NOMO-1 treated with DMSO at 0.1 percent for 48 hours (cell line): ENCODE measurements at regions not wholly inside any gene's neighbourhood (a gene's known extent, or its start where the extent isn't known, plus 50 kb on each side); places are given as distances from the start of the nearest gene placed in this dataset.
"Not testable (repeated sequence)": the region's sequence is repeated elsewhere in the genome, so short reads cannot be mapped to it uniquely, and the experiment has no call there.

Experiments used
- DNase-seq: peaks from one replicate; lab custom pipeline; 2025; ENCODE audit not compliant: unreplicated experiment; lab: John Stamatoyannopoulos, UW

DNA sequence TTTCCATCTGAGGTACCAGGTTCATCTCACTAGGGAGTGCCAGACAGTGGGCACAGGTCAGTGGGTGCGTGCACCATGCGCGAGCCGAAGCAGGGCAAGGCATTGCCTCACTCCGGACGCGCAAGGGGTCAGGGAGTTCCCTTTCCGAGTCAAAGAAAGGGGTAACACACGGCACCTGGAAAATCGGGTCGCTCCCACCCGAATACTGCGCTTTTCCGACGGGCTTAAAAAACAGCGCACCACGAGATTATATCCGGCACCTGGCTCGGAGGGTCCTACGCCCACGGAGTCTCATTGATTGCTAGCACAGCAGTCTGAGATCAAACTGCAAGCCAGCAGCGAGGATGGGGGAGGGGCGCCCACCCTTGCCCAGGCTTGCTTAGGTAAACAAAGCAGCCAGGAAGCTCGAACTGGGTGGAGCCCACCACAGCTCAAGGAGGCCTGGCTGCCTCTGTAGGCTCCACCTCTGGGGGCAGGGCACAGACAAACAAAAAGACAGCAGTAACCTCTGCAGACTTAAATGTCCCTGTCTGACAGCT is 242.5 kb downstream of the CYLC2 start:
- DNase-seq = not testable (repeated sequence)

DNA sequence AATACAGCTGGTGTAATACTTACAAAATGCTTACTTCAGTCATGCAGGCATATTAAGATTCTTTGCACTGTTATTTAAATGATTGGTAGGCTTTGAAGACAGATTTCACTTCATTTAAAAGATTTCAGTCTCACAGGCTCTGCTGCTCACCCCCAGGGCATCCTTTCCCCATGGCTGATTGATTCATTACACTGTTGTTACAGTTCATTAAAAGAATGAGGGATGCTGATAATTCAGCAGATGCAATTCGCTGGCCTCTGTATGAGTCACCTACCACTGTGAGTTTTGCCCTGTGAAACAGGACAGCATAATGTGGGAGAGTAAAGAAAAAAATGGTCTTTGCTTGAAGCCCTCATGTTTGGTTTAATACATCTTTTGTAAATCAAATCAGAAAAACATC is 246.9 kb downstream of the CYLC2 start:
- DNase-seq = no peak

- no peak for DNase-seq
Observed at GRCh38 chr9:103242486-103242885, 247.4 kb downstream of the CYLC2 start.

DNA sequence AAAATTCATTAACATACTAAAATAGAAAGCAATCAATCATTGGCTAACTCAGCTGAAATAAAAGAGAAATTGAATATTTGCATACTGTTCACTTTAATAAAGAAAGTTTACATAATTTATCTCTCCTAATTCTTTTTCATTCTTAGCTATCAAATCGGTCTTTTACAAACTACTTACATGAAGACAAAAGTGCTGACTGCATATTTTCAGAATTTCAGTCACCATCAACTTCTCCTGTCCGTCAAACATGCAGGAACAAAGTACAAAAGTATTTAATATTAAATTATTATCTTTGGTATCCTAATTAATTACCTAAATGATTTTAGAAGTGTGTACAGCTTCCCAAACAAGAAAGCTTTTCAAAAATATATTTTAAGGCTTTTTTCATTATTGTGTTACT is 248.4 kb downstream of the CYLC2 start:
- no peak for DNase-seq

GRCh38 chr9:103245369-103245768 is 250.2 kb downstream of the CYLC2 start:
- DNase-seq = no peak

DNA sequence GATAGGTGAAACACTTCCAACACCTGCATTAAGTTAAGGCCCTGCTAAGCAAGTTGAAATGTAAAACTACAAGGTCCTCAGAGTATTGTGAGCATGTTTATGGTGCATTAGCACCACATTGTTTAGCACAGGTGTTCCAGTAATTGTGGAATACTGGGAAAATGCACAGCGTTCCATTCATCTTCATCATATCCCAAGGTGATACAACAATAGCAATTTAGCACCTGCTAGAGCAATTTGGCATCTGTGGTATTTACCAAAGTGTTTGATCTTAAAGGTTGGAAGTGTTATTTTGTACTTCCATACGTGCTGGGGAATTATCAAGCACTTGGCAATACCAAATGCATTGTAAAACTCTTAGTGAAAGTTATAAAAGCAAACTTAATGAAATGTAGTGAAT is 266.8 kb downstream of the CYLC2 start:
- DNase-seq = no peak

DNA sequence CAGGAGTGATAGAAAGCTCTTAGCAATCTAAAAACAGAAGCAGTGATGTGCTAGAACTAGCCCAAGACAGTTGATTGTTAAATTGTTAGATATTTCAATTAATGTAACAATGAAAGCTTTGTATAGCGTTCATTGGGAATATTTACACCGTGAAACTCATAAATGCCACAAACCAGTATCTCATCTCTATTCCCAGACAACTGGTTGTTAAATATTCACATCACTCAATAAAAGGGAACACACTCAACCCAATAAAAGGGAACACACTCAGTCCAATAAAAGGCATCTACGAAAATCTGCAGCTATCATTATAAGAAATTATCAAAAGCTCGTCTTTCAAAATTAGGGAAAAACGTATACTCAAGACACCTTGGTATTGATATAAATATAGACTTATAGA is 270.9 kb downstream of the CYLC2 start:
- DNase-seq = no peak

DNA sequence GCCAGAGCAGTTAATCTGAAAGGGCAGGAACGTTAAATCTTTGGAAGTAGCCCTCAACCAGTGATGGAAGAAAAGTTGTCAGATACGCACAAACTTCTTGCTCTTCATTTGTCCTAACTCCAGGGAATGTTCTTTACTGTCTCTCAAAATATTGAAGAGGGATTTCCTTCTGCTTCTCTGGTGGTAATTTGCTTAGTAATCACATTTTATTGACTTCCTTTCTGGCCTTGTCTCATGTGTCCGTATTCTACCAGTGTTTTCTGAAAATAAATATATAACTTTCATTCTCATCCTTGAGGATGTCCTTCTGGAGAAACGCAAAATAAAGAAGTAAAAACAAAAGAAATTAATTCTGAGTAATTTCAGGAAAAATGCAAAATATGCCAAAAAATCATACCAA is 282.1 kb downstream of the CYLC2 start:
- no peak for DNase-seq

DNA sequence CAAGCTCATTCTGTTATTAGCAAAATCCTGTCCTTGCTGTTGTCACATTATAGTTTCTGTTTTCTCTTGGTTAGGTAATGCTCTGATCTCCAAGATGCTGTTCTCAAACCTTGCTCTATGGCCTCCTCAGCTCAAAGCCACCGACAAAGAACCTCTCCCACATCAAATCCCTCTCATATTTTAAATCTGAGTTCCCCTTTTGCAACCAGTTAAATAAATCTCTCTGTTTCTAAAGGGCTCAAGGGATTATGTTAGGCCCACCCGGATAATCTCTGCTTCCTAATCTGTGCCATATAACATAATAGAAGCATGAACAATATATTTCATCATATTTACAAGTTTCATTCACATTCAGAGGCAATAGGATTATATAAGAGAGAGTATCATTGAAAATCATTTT is 286.0 kb downstream of the CYLC2 start:
- DNase-seq = no peak

DNA sequence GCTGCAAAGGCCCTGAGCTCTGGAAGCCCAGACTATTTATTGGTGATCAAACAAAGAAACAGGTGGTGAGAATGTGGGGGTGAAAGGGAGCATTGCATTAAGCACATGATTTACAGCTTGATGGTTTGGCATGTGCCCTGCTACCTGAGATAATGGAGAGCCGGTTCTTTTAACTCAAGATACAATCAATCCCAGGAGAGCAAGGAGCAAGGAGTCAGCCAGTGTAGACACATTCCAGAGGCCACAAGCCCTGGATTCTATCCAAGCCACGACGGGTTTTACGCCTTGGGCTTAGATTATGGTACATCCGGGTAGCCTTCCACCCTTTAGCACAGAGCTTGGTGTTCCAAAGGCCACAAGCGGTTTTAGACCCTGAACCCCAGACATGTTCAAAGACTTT is 292.2 kb downstream of the CYLC2 start:
- DNase-seq = no peak

DNA sequence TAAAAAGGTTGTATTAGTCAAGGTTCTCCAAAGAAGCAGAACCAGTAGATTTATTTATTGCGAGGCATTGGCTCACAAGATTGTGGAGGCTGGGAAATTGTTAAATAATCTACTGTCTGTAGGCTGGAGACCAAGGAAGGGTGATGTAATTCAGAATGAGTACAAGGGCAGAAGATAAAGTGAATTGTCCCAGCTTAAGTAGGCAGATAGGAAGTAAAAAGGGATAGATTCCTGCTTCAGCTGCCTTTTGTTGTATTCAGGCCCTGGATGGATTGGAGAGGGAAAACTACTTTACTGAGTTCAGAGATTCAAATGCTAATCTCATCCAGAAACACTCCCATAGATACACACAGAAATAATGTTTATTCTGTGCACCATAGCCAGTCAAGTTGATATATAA is 301.1 kb downstream of the CYLC2 start:
- DNase-seq = no peak

GRCh38 chr9:103301051-103301450 is 305.9 kb downstream of the CYLC2 start:
- no peak for DNase-seq

DNA sequence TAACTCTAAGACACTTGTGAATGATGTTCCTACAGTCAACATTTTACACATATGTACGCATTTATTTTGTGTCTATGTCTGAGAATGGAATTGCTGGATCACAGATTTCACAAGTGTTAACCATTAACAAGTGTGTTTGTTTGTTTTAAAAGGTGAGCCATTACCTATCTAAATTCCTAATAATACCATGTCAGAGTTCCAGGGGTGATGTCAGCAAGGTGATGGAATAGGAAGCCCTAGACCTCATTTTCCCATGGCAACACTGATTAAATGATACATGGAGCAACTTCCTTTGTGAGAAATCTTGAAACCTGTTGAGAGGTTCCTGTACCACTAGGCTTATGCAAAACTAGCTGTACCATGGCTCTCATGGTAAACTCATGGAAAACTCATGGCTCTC is 309.7 kb downstream of the CYLC2 start:
- no peak for DNase-seq

DNA sequence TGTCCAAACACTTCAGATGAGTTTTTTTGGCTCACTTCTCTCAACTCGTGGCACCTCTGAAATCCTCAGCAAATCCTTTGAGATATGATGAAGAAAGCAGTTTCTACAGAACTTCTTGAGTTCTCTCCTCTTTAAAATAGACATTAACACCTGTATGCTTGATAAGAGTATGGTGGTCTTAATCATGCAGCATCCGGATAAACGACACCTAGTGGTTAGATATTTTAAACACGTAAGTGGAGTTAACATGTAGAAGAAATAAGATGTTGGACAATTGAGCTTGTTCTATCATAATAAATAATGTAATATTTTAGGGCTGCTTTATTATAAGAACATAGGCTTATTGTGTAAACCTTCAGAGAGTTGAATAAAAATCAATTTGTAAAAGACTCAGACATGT is 324.8 kb downstream of the CYLC2 start:
- no peak for DNase-seq

DNA sequence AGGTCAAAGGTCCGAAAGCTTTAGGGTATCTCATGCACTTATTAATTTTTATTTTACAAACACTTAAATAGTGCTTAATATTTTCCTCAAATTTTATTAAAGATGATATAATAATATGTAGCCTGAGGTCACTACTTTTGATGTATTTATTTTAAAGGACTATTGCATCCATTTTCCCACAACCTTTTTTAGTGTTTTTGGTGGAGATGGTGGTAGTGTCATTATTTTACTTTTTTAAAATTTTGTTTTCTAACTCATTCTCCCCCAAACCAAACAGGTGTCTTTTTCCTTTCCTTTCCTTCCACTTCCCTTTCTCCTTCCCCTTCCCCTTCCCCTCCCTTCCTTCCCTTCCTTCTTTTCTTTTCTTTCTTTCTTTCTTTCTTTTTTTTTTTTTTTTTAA is 328.6 kb downstream of the CYLC2 start:
- DNase-seq = no peak

DNA sequence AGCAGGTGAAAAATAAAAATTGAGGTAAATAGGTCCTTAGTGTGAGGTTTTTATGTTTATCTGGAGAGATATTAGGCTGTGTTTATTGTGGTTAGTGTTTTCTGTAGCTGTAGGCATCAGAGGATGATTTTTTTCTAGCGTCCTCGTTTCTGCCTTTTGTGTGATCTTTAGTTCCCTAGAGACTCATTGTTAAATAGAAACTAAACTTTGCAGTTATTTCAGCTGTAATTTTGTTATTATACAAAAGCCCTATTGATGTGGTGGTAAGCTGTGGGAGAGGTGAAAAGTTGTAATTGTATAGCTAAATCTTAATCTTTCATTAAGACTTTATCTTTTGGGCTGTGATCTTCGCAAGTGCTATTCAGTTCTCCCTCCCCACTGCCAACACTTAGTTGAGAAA is 340.3 kb downstream of the CYLC2 start:
- DNase-seq = no peak

GRCh38 chr9:103355000-103355399 is 359.9 kb downstream of the CYLC2 start:
- DNase-seq = no peak

DNA sequence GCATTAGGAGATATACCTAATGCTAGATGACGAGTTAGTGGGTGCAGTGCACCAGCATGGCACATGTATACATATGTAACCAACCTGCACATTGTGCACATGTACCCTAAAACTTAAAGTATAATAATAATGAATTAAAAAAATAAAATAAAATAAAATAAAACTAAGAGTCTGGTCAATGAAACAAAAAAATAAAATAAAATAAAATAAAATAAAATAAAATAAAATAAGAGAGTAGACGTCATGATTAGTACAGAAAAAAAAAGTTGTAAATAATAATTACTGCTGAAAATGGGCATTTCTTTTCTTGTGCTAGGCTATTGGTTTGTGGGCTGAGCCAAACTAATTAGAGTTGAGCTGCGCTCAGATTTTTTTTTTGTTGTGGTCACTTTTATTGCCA is 362.8 kb downstream of the CYLC2 start:
- not testable (repeated sequence) for DNase-seq

DNA sequence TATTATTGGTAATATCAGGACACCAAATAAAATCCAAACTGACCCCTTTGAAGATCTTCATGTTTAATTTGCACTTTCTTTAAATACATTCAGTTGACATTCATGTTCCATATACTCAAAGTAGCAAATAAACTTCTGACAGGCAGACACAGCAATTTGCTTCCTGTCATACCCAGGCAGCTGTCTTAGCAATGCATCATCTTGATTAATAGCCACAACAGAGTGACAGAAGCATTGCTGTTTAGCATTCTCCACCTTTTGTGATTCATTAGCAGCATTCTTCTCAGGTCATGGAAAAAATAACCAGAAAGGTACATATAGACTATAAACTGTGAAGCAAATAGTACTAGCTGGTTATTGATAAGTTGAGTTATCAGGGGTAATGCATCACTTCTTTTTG is 366.8 kb downstream of the CYLC2 start:
- DNase-seq = no peak

- no peak for DNase-seq
Observed at GRCh38 chr9:103362986-103363385, 367.9 kb downstream of the CYLC2 start.

DNA sequence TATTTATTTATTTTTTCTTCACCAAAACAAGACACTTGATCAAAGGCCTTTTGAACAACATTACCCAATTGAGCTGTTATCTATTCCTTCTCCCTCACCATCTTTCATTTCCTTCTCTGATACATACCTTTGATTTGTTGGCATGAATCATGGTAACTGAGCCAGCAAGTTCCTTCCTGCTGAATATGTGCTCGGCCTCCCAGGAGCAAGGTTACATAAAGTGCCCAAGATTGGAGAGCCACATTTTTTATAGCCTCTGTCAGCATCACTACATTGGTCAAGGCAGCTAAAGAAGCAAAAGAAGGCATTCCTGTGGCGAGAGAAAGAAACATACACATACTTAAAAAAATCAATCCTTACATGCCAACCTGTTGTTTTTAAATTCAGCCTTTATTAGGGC is 369.6 kb downstream of the CYLC2 start:
- no peak for DNase-seq

- no peak for DNase-seq
Observed at GRCh38 chr9:103371152-103371551, 376.0 kb downstream of the CYLC2 start.

GRCh38 chr9:103372828-103373227 is 377.7 kb downstream of the CYLC2 start:
- no peak for DNase-seq

DNA sequence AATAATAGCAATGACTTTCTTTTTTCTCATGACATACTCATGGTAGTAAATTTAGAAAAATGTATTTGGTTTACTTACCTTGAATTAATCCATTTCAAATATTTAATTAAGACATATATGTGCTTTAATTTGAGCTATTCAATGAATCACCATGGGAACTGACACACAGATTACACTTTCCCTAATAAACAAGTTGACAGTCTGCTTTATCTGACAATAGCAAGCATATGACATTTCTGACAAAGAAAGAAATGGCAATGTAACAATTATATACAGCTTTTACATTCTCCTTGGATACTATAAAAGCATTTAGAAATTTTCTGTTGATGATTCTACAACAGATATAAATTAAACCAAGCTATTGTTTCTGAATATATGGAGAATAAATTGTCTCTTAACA is 382.5 kb downstream of the CYLC2 start:
- no peak for DNase-seq
